HG02610 (cell line): ENCODE measurements at regions not wholly inside any gene's neighbourhood (a gene's known extent, or its start where the extent isn't known, plus 50 kb on each side); places are given as distances from the start of the nearest gene placed in this dataset.
"Not testable (repeated sequence)": the region's sequence is repeated elsewhere in the genome, so short reads cannot be mapped to it uniquely, and the experiment has no call there.

Source experiments
- ATAC-seq: cut with Tn5 transposase; IDR thresholded peaks from one replicate; pipeline ENCODE4 v1.9.1; 2021; ENCODE audit warnings: mild to moderate bottlenecking, moderate library complexity; ENCODE audit not compliant: unreplicated experiment

DNA sequence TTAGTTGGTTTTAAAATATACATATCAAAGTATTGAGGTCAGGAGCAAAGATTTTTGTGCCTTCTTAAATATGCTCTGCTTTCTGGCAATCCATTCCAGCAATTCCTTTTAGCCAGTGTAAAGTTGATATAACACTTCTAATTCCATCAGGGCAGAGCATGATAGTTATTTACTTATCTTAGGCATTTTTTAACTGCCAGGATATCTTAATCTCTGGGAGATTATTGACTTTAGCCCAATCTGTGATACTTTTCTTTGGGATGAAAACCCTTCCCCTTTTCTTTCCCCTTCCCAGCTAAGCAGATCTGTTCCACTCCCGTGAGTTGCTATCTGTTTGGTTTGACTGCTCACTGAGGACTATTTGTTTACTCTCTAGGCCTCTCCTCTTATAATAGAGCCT lies 168.7 kb upstream of the RSPO3 start:
- ATAC-seq, result no peak

DNA sequence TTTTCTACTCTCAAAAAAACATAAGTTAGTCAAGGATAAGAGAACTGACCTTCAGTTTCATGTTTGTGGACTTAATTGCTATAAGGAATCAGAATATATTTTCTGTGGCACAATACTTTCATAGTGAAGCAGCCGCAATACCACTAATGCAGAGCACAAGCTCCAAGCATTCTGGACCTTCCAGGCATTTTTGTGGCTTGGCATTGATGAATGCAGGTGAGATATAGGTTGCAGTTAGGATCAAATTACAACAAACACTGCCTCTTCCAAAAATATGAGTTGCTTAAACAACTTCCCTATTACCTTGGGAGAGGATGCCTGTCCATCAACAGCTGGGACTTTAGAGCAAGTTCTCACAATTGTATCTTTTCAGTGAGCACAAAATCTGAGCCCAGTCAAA lies 162.8 kb upstream of the RSPO3 start:
- ATAC-seq, result no peak

DNA sequence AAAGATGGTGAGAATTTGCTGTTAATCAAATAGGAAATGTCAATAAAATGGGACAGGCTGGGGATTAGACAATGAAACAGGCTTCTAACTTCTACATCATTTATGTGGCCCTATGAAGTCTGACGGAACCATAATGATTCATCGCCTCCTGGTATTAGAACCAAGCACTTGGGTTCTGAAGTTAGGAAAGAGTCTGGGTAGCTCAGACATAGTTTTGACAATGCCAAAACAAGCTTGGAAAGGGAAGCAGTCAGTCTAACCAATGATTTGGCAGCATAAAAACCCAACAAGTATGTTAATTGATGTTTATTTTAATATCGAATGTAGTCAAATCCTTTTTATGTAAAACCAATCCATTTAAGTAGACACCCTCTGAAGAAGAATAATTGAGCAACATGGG lies 160.8 kb upstream of the RSPO3 start:
- ATAC-seq, result no peak

DNA sequence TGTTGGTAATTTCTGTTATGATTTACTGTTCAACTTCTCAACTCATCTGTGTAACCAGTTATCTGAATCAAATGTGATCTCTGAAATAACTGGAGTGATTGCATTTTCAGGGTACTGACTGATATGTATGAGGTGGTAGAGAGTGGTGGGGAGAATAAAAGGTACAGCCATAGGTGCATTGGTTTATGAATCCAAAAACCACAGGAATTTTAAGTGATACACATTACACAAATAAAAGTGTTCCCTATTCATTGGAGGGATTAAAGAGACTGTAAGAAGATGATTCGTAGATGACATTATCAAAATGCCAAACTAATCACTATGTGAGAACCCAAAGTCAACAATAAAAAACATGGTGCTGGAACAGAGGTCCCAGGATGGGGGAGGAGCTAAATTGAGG lies 158.7 kb upstream of the RSPO3 start:
- no peak for ATAC-seq

DNA sequence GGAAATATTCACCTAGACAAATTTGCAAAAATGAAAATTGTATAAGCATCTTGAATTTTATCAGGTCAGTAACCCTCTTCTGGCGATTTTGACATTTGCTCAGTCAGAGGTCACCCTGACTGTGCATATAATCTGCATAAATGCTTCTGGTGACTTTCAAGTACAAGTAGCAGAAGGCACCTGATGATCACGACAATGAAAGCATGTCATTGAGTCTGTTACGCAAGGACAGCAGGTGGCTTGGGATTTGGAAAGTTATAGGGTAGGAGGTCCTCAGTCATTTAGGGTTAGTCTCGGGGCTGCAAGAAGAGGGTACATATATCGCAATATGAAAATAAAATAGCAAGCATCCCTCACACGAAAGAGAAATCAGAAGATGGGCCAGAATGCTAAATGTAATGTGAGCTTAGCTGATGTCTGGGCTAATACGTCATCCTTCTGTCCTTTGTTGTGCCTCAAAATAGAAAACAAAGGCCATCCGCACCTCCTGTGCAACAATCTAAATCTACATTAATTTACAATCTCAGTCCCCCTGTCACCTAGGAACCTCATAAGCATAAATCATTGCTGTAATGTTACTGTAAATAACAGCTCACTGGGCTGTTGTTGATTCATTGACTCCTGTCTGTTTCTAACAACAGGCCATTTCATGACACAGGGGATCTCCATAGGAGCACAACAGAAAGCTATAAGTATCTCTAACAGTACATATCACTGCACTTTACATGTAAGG lies 155.2 kb upstream of the RSPO3 start:
- no peak for ATAC-seq

DNA sequence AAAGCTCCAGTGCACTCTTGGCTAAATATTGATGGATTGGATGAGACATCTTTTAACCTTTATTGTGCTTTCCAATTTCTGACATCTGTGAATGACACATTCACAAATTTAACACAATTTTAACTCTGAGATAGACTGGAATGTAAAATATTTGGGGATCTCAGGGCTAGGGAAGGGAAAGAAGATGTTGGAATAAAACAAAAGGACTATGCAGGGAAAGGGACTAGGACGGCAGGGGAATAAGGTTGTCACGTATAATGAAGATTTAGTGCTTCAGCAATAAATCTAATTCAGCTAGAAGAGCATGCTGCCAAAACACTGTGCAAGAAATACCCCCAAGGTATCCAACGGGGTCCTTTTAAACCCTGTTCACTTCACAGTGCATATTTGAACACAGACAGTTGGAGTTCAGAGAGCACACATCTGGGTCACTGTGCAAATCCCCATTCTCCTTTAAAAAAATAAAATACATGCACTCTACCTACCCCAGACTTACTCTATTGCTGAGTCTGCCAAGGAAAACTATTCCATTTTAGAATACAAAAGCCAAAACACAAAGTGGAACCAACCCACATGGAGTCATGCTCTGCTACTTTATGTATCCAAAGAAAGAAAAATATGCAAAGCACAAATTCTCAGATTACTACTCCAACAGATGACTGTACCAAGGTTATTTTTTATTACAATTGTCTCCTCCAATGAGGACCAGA lies 151.0 kb upstream of the RSPO3 start:
- no peak for ATAC-seq

DNA sequence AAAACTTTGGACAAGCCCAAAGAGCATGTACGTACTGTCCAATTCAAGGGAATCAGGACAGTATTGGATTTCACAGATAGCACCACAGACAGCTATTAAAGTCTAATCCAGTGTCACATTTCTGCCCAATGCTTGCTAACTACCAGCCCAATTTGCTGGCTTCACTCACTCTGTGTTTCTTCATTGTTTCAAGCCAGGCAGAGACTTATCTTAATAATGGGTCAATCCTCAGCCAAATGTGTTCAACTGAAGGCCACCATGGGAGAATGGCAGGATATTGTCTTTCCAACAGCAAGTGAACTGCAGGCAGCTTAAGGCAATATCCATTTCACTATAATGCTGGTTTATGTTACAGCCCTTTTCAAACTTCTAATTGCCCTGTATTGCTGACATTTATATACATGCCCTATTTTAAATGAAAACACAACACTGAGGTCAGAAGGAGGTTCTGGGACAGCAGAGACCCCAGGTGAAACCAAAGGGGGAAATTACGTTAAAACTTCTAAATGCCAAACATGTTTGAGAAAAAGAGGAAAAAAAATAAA lies 142.1 kb upstream of the RSPO3 start:
- ATAC-seq, result no peak

DNA sequence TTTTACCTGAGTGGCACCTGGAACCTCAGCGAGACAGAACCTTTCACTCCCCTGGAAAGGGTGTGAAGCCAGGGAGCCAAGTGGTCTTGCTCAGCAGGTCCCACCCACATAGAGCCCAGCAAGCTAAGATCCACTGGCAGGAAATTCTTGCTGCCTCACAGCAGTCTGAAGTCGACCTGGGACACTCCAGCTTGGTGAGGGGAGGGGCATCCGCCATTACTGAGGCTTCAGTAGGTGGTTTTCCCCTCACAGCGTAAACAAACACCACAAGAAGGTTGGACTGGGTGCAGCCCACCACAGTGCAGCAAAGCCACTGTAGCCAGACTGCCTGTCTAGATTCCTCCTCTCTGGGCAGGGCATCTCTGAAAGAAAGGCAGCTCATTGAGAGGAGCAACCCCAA lies 134.7 kb upstream of the RSPO3 start:
- no peak for ATAC-seq

DNA sequence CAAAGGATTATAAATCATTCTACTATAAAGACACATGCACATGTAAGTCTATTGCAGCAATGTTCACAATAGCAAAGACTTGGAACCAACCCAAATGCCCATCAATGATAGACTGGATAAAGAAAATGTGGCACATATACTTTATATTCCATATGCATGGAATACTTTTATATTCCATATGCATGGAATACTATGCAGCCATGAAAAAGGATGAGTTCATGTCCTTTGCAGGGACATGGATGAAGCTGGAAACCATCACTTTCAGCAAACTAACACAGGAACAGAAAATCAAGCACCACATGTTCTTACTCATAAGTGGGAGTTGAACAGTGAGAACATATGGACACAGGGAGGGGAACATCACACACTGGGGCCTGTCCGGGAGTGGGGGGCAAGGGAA lies 130.3 kb upstream of the RSPO3 start:
- not testable (repeated sequence) for ATAC-seq

DNA sequence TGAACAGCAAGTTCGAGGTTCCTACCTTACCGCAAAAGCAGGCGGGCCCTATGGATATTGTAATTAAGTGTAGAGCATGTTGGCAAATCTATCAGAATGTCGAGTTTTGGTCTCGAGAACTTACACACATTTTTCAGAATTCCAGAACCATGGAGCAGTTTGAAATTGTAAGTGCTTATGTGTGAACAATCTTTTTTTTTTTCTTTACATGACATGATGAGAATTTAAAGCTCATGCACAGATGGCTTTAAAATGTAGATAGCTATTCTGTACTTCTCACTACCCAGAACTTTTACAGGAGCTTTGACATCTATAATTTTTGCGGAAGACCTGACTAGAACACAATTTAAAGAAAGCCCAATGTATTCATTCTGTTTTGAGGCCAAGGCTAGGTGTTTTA lies 117.8 kb upstream of the RSPO3 start:
- no peak for ATAC-seq

DNA sequence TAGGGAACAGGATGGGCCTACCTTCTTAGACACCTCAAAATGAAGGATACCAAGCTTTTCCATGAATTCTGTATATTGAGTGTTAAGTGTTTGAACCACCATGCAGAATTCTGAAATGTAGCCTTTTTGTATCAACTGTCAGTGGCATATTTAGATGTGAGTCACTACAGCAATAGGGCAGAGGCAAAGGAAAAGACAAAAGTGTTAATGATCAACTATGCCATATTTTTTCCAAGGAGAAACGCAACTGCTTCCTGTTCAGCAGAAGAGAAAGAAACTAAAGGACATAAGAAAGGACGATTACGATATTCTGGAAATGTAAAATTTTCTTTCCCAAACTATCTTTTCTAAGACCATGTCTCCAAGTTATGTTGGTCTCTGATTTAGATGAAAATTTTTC lies 104.6 kb upstream of the RSPO3 start:
- no peak for ATAC-seq

DNA sequence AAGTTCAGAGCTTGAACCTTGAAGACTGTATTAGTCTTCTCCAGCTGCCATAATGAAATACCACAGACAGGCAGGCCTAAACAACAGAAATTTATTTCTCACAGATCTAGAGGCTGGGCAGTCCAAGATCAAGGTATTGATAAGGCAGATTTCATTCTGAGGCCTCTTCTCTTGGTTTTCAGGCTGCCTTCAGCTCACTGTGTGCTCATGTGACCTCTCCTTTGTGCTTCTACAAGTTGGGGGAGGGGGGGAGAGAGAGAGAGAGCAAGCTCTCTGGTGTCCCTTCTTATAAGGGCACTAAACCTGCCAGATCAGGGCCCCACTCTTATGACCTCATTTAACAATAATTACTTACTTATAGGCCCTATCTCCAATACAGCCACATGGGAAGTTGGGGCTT lies 102.6 kb upstream of the RSPO3 start:
- ATAC-seq, result no peak

DNA sequence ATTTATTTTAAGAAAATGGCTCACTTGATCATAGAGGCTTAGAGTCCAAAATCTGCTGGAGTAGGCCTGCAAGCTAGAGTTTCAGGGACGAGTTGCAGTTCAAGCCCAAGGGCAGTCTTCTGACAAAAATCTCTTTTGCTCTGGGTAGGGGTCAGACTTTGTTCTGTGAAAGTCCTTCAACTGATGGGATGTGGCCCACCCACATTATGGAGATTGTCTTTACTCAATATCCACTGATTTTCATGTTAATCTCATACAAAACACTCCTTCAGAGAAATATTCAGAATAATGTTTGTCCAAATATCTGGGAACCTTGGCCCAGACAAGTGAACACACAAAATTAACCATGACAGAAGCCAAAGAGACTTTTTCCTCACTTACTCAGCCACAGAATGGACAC lies 98.6 kb upstream of the RSPO3 start:
- ATAC-seq, result no peak

DNA sequence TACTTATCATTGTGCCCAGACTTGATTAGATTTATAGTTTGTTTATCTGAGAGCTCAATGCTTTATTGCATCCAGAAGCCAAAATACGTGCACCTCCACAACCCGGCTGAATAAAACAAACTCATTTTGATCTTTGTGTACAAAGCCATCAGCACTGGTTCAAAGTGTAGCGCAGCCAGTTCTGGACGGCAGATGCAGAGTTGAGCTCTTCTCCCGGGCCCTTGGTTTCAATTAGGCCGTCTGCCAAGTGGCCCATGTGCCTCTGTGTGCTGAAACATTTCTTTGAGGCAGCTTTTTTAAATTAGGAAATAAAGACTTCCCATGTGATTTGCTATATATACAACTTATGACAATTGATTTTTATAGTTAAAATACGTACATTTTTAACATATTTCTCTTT lies 96.2 kb upstream of the RSPO3 start:
- no peak for ATAC-seq

DNA sequence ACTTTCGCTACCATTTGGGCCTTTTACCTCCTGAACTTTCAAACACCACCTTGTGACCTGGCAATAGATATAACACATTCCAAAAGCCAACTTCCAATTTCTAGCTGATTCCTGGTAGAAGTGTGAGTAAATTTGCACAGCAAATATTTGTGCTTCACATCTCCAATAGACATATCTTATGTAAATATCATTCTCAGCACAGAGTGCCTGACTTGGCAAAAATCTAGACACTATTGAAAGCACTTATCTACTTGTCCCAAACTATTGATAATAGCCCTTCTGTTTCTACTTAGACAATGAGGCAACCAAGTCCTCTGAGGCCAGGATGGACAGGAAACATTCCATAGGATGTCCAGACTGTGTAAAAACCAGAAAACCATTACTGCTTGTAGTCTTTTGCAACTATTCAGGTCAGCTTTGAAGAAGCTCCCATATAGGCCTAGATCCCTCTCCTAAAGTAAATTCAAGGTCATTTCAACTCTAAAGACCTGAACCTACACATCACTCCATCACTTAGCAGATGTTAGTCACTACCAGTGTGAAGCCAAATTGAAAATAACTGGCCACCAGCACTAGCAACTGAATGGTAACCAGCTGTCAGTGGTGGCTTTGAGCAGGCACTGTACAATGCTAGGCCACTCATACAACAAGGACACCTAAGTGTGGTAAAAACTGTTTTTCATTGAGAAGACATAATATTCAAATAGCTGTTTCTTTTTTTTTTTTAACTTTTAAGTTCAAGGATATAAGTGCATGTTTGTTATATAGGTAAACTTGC lies 95.3 kb upstream of the RSPO3 start:
- no peak for ATAC-seq

DNA sequence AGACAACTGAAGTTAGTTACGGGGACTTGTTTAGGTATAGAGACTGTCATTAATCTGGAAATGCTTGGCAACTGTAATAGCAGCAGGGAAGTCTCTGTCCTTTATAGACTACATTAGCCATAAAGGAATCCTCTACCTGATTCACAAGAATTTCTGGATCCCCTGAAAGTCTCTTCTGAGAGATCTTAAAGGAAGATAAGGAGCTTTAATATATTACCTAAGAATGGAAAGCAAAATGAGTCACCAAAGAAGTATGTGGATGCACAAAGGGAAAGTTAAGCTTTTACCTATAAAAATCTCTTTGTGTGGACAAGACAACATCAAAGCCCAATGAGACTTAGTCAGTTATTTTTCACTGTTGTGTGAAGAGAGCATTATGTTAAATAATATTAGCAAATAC lies 92.2 kb upstream of the RSPO3 start:
- no peak for ATAC-seq

DNA sequence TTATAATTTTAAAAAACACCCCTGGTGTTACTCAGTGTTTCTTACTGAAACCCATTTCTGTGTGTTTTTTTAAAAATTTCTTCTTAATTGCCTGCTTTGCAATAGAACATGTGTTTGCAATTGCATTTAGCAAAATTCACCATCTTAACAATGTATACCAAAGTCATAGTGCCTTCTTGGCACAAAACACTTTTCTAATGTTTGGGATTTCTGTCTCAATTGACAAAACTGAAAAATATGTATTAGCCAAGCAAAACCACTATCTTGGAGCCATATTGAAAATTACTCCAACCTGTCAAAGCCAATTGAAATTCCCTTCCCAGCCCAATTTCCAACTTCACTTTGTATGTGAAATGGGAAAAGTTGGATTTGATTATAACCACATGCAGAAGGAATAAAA lies 88.4 kb upstream of the RSPO3 start:
- ATAC-seq, result no peak

DNA sequence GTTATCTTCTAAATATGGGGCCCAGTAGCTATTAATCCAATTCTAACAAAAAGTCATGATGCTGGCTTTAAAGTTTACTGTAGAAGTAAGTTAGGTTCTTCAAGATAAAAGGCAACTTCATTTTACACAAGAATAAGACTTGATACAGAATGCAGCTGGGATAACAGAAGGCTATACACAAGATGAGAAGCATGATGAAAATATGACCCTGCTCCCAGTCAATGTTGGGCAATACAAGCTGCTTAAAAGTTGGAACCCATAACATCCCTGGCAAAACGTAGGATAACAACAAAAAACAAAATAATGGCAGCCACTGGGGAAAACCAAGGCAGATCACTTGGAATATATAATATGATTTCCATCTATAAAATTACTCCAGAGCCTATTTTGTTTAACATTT lies 87.6 kb upstream of the RSPO3 start:
- no peak for ATAC-seq

DNA sequence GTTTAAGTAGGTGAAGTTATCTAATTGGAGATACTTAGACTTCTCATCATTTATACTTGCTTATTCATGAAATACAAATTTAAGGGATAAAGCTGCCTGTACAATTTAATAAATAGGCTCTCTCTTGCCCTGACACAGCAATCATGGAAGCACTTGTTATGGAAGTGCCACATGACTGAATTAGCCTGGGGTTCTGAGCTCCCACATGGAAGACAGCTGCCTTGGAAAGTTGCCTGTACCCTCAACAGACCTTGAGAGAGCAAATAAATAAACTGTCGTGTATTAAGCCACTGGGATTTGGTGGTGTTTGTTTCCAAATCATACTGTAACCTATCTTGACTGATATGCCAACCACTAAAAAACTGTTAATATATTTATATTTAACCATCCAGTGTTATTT lies 87.0 kb upstream of the RSPO3 start:
- ATAC-seq, result no peak

DNA sequence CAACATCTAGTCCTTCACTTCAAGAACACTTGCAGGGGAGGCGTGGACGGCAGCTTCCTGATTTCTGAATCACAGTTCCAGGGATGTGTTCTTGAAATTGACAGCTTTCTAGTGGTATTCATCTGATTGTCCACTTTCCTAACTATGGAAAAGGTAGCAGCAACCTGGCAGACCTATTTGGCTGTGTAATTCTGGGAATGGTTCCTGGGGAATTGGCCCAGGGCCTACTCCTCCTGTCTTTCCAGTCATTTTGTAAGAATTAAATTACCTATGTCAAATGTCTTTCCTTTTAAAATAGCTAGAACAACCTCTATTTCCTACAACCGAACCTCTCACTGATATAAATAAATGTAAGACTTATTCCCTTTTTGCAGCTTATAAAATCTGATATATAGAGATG lies 85.5 kb upstream of the RSPO3 start:
- ATAC-seq, result no peak

DNA sequence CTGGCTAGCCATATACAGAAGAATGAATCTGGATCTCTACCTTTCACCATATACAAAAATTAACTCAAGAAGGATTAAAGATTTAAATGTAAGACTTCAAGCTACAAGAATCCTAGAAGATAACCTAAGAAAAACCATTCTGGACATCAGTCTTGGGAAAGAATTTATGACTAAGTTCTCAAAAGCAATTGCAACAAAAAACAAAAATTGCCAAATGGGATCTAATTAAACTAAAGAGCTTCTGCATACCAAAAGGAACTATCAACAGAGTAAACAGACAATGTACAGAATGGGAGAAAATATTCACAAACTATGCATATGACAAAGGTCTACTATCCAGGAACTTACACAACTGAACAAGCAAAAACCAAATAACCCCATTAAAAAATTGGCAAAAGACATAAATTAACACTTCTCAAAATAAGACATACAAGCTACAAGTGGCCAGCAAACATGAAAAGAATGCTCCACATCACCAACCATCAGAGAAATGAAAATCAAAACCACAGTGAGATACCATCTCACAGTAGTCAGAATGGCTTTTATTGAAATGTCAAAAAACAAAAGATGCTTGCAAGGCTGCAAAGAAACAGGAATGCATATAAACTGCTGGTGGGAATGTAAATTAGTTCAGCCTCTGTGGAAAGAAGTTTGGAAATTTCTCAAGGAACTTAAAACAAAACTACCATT lies 66.8 kb upstream of the RSPO3 start:
- no peak for ATAC-seq
